ENCODE measurements at regions not wholly inside any gene's neighbourhood (a gene's known extent, or its start where the extent isn't known, plus 50 kb on each side); places are given as distances from the start of the nearest gene placed in this dataset.

GRCh38 chr20:52251827-52252226, 60.2 kb upstream of the ZFP64 start:
- Histone ChIP-seq H3K9ac (ENCODE audit: low read length) (no peak overlapping the region), H3K9me3 (ENCODE audit: control insufficient read depth, low read length) (peaks cover 13% of the 10 kb centered on the region), H3K36me3 (ENCODE audit: control insufficient read depth, insufficient read depth, low read length, severe bottlenecking) (no peaks in the 10 kb centered on the region), H3K4me3 (ENCODE audit: low read length) (no peak overlapping the region), H3K27me3 (replicated peaks; ENCODE audit: control insufficient read depth, insufficient read depth, low read length) (peaks cover 10% of the 10 kb centered on the region), H3K4me1 (ENCODE audit: control insufficient read depth, insufficient read depth, low read length) (no peaks in the 10 kb centered on the region)
- DNase-seq (ENCODE audit: low read depth) = no peak

DNA sequence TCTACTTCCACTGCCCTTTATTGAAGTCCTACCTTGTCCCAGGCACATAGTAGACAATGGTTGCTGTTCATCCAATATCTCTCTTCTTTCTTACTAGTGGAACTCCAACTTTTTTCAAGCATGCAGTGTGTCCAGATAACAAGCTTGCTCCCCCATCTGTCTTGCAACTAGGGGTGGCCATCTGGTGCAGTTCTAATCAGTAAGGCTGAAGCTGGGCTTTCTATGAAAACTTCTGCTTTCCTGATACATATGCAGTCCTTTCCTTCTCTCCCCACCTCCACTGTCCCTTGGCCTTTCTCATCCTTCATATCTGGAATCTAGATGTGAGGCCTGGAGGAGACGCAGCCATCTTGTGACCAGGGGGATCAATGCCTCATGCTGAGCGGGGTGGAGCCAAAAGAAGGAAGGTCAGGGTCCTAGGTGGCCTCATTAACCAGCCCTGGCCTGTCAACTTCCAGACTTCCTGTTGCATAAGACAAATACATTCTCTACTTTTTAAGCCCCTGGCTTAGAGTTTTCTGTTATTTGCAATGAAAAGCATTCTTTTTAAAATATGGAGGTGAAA, 59.6 kb upstream of the ZFP64 start:
- H3K4me1 ChIP-seq (ENCODE audit: control insufficient read depth, insufficient read depth, low read length) = no peaks in the 10 kb centered on the region
- no peak overlapping the region for H3K9ac ChIP-seq (ENCODE audit: low read length)
- DNase-seq (ENCODE audit: low read depth) = no peak
- H3K4me3 ChIP-seq (ENCODE audit: low read length) = no peak overlapping the region
- H3K36me3 ChIP-seq (ENCODE audit: control insufficient read depth, insufficient read depth, low read length, severe bottlenecking) = no peaks in the 10 kb centered on the region
- H3K27me3 ChIP-seq (replicated peaks; ENCODE audit: control insufficient read depth, insufficient read depth, low read length) = peaks cover 10% of the 10 kb centered on the region
- peaks cover 13% of the 10 kb centered on the region for H3K9me3 ChIP-seq (ENCODE audit: control insufficient read depth, low read length)

DNA sequence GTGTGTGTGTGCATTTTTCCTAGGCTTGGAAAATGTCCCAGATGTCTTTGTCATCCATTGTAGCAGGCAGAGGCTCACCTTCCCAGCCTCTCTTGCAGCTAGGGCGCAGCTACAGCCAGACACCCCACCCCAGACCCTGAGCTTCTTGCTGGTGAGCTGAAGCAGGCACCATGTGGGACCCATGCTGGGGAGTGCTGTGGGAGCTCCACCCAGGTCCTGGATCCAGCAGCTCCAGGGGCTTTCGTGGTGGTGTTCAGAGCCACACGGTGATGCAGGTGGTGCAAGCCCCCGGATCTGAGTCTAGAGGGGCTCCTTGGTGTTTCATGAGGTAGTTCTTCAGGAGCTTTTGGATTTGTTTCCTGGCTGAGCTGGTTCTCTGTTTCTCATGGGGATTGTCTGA, 56.0 kb upstream of the ZFP64 start:
- H3K9ac ChIP-seq (ENCODE audit: low read length) = no peak overlapping the region
- H3K9me3 ChIP-seq (ENCODE audit: control insufficient read depth, low read length) = peaks cover 5% of the 10 kb centered on the region
- no peaks in the 10 kb centered on the region for H3K27me3 ChIP-seq (replicated peaks; ENCODE audit: control insufficient read depth, insufficient read depth, low read length)
- no peak for DNase-seq (ENCODE audit: low read depth)
- no peak overlapping the region for H3K4me3 ChIP-seq (ENCODE audit: low read length)
- H3K36me3 ChIP-seq (ENCODE audit: control insufficient read depth, insufficient read depth, low read length, severe bottlenecking) = no peaks in the 10 kb centered on the region
- H3K4me1 ChIP-seq (ENCODE audit: control insufficient read depth, insufficient read depth, low read length) = peaks cover 3% of the 10 kb centered on the region

DNA sequence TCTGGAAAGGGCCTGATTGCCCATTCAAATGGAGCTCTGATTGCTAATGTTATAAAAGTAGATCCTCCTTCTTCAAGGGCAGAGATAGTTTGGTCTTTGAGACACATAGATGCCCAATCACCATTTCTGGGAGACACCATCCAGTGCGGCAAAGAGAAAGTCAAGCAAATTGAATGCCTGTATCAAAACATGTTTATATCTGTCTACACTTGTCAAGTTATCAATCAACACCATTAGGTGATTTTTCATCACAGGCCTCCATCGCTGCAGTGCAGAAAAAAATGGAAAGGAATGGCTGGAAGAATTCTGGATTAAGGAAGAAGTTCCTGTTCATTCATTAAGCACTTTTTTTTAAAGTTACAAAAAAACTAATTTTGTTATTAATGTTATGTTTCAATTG, 54.8 kb upstream of the ZFP64 start:
- H3K36me3 ChIP-seq (ENCODE audit: control insufficient read depth, insufficient read depth, low read length, severe bottlenecking) = no peaks in the 10 kb centered on the region
- H3K4me3 ChIP-seq (ENCODE audit: low read length) = no peak overlapping the region
- H3K27me3 ChIP-seq (replicated peaks; ENCODE audit: control insufficient read depth, insufficient read depth, low read length) = no peaks in the 10 kb centered on the region
- H3K9ac ChIP-seq (ENCODE audit: low read length) = no peak overlapping the region
- H3K9me3 ChIP-seq (ENCODE audit: control insufficient read depth, low read length) = peaks cover 5% of the 10 kb centered on the region
- H3K4me1 ChIP-seq (ENCODE audit: control insufficient read depth, insufficient read depth, low read length) = peaks cover 3% of the 10 kb centered on the region
- no peak for DNase-seq (ENCODE audit: low read depth)

- DNase-seq (ENCODE audit: low read depth) = no peak
- no peaks in the 10 kb centered on the region for H3K27me3 ChIP-seq (replicated peaks; ENCODE audit: control insufficient read depth, insufficient read depth, low read length)
- H3K4me3 ChIP-seq (ENCODE audit: low read length) = no peak overlapping the region
- H3K36me3 ChIP-seq (ENCODE audit: control insufficient read depth, insufficient read depth, low read length, severe bottlenecking) = no peaks in the 10 kb centered on the region
- peaks cover 3% of the 10 kb centered on the region for H3K4me1 ChIP-seq (ENCODE audit: control insufficient read depth, insufficient read depth, low read length)
- H3K9me3 ChIP-seq (ENCODE audit: control insufficient read depth, low read length) = peaks cover 5% of the 10 kb centered on the region
- no peak overlapping the region for H3K9ac ChIP-seq (ENCODE audit: low read length)
These were observed 53.1 kb upstream of the ZFP64 start for GRCh38 chr20:52244702-52245101.

GRCh38 chr20:52242237-52243230, 51.0 kb upstream of the ZFP64 start:
- Histone ChIP-seq H3K36me3 (ENCODE audit: control insufficient read depth, insufficient read depth, low read length, severe bottlenecking) (no peaks in the 10 kb centered on the region), H3K4me1 (ENCODE audit: control insufficient read depth, insufficient read depth, low read length) (peaks cover 3% of the 10 kb centered on the region), H3K9me3 (ENCODE audit: control insufficient read depth, low read length) (peaks cover 4% of the 10 kb centered on the region), H3K27me3 (replicated peaks; ENCODE audit: control insufficient read depth, insufficient read depth, low read length) (no peaks in the 10 kb centered on the region), H3K4me3 (ENCODE audit: low read length) (no peak overlapping the region), H3K9ac (ENCODE audit: low read length) (no peak overlapping the region)
- peak; percentile 86 for DNase-seq (ENCODE audit: low read depth)
